LHCN-M2 (cell line): ENCODE measurements at regions not wholly inside any gene's neighbourhood (a gene's known extent, or its start where the extent isn't known, plus 50 kb on each side); places are given as distances from the start of the nearest gene placed in this dataset.
A peak's percentile ranks its signal among the peaks of the same experiment; 100 is the strongest.
"Not testable (repeated sequence)": the region's sequence is repeated elsewhere in the genome, so short reads cannot be mapped to it uniquely, and the experiment has no call there.

ENCODE experiments used
- DNase-seq: peaks from one replicate; pipeline ENCODE4 v3.0.0-alpha.2; 2012; ENCODE audit warnings: low read depth

DNA sequence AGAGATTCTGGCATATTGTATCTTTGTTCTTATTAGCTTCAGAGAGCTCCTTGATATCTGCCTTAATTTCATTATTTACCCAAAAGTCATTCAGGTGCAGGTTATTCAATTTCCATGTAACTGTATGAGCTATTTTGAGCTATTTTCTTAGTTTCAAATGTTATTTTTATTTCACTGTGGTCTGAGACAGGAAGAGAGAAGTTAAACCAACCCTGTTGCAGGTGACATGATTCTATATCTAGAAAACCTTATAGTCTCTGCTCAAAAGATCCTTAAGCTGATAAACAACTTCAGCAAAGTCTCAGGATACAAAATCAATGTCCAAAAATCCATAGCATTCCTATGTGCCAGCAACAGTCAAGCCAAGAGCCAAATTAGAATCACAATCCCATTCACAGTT is 1644.0 kb upstream of the B3GALT2 start:
- no peak for DNase-seq

DNA sequence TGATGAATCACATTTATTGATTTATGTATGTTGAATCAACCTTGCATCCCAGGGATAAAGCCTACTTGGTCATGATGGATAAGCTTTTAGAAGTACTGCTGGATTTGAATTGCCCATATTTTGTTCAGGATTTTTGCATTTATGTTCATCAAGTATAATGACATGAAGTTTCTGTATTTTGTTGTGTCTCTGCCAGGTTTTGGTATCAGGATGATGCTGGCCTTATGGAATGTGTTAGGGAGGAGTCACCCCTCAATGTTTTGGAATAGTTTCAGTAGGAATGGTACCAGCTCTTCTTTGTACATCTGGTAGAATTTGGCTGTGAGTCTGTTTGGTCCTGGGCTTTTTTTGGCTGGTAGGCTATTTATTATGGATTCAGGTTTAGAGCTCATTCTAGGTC is 1643.1 kb upstream of the B3GALT2 start:
- no peak for DNase-seq

- no peak for DNase-seq
Observed at GRCh38 chr1:194825382-194825781, 1639.0 kb upstream of the B3GALT2 start.

GRCh38 chr1:194821091-194821490 is 1634.7 kb upstream of the B3GALT2 start:
- DNase-seq = no peak

DNA sequence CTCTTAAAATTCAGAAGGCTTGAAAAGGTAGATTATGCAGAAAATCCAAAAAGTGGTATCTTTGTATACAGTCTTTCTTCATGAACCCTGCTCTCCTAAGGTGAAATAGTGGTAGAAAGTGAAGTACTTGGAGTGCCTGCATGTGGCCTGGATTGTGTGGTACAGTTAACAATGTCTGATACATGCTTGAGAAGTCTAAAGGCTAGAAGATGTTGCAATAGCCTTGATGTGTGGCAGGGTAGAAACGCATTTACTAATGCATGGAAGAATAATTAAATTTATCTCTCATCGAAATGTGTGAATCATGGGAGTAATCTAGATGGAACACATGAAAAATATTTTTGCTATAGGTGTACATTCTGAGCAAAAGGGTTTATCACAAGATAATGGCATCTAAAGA is 1632.3 kb upstream of the B3GALT2 start:
- DNase-seq = no peak

DNA sequence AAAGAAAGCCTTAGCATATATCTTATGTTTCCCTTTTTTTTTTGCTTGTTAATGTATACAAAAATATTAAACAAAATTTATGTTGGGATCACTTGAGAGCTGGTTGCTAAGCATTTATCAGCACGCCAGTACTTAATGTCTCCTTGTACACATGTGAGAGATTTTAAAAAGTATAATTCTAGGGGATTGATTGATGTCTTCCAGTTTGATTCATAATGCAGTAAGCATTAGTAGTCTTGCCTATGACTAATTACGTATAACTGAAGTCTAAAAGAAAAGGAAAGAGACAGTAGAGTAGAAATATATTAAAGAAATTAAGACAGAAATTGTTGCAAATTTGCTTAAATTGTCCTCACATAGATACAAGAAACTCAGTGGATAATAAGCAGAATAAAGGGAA is 1630.4 kb upstream of the B3GALT2 start:
- no peak for DNase-seq

- no peak for DNase-seq
Observed at GRCh38 chr1:194813096-194813495, 1626.7 kb upstream of the B3GALT2 start.

GRCh38 chr1:194809665-194810064 is 1623.3 kb upstream of the B3GALT2 start:
- no peak for DNase-seq

DNA sequence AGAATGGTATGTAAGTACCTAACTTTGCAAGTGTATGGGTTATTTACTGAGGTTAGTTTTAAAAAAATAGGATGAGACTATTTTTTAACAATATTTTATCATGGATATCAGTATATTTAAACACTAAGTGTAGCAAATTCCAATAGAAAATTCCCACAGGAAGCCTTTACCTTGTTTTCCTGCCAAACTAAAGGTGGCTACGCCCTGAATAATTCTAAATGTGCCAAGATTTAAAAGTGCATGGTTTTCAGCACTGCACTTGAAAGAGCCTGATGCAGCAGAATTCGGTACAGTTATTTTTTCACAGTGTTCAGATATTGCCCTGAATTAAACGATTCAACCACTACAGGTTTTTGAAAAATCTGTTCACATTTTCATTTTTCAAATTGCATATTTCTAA is 1622.8 kb upstream of the B3GALT2 start:
- DNase-seq = no peak

- no peak for DNase-seq
Observed at GRCh38 chr1:194807530-194808220, 1621.3 kb upstream of the B3GALT2 start.

DNA sequence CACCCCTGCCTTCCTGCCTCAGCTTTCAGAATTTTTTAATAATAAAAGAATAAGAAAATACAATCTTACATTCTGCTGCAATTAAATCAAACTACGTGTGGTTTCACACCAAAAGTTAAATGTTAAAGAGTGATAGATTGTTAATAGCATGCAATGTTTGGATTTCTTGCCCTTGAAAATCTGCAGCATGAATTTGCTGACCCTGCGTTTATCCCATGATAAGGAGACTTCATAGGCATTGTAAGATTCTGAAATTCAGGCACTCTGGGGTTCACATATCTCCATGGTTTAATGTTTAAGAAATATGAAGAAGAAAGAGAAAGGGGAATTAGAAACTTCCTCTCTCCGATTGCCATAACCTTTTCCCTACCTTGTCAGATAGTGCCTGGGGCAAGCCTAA is 1616.2 kb upstream of the B3GALT2 start:
- DNase-seq = no peak

- no peak for DNase-seq
Observed at GRCh38 chr1:194795917-194796593, 1609.6 kb upstream of the B3GALT2 start.

- DNase-seq = no peak
Observed at GRCh38 chr1:194787001-194787400, 1600.6 kb upstream of the B3GALT2 start.

DNA sequence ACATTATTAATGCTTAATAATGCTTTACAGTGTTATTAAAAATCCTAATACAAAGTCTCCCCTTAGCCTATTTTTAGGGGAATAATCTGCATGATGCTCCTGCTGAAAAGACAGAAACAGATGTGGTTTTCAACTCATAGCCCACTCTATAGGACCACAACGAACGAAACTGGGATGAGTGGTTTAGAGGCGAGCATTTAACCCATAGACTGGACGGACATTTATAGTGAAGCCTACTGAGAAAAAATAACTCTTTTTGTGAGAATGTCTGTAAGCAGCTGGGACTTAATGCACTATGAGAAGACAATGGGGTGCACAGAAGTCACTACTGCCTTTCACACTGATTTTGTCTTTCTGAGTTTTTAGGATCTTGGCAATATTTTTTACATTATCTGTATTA is 1599.6 kb upstream of the B3GALT2 start:
- DNase-seq = no peak

- no peak for DNase-seq
Observed at GRCh38 chr1:194776657-194777056, 1590.2 kb upstream of the B3GALT2 start.

- no peak for DNase-seq
Observed at GRCh38 chr1:194774535-194774934, 1588.1 kb upstream of the B3GALT2 start.

GRCh38 chr1:194755241-194755994 is 1569.0 kb upstream of the B3GALT2 start:
- DNase-seq = no peak

DNA sequence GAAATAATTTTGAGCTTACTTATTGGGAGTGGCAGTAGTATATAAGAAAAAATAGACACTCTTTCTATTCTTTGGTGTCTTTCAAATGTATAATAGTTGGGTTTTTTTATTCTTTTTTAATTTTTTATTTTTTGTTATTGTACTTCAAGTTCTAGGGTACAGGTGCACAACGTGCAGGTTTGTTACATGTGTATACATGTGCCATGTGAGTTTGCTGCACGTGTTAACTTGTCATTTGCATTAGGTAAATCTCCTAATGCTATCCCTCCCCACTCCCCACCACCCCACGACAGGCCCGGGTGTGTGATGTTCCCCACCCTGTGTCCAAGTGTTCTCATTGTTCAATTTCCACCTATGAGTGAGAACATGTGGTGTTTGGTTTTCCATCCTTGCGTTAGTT is 1552.4 kb upstream of the B3GALT2 start:
- DNase-seq = not testable (repeated sequence)

- DNase-seq = peak; percentile 6
Observed at GRCh38 chr1:194734970-194735369, 1548.6 kb upstream of the B3GALT2 start.

DNA sequence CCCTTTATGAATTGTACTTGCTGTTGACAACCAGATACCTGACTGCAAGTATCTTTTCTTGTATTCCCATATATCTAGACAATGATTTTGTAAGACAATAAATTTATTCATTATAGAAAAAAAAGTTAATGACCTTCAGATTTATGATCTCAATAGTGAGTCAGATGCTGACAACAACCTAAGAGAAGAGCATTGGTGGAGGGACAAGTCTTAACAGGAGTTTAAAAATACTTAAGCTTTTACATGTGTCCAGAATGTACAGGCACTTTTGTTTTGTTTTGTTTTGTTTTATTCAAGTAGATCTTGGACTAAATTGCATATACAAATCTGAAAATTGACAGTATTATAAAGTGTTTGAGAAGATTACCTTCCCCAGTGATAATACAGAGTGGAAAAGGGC is 1544.6 kb upstream of the B3GALT2 start:
- no peak for DNase-seq

GRCh38 chr1:194730304-194730703 is 1543.9 kb upstream of the B3GALT2 start:
- no peak for DNase-seq

DNA sequence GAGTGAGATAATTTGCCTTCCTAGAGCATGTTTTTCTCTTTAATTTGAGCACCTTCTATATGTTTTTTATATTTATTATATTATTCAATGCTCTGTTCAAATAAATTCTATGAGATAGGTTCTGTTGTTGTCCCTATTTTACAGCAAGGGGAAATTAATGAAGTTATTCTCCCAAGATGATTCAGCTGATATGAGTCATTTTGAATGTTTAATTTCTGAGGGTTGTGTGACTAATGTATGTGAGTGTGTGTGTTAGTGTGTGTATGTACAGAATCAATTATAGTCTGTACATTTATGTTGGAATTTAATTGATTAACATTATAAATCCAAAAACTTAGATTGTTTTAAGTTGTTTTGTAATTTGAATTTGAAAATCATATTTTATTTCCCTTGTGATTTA is 1536.7 kb upstream of the B3GALT2 start:
- no peak for DNase-seq

DNA sequence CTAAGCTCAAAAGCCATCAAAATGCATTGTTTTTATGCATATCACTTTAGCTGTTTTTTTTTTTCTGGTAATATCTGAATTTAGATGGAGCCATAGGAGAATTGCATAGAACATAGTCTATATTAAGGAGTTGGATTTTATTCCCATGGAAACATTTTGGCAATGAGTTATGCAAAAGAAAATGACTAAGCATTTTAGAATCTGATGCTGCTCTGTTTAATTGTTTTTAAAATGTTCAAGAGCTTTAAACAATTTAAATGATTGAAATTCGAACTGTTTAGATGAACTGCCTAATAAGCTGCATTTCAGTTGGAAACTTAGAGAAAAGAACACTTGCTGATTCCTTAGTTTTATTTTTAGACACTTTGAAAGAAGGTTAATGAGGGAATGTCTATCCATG is 1531.5 kb upstream of the B3GALT2 start:
- DNase-seq = no peak
